Cardiac fibroblast (primary cell): ENCODE measurements at regions not wholly inside any gene's neighbourhood (a gene's known extent, or its start where the extent isn't known, plus 50 kb on each side); places are given as distances from the start of the nearest gene placed in this dataset.

Source experiments
- DNase-seq, 2 donors: peaks; one replicate each; pipeline versions ENCODE4 v3.0.0 to v3.0.0-alpha.2; 2010; ENCODE audit warnings: low read depth in 2 of 2
- H3K4me3 ChIP-seq, 2 donors: replicated peaks in 1 of 2; 1 replicate in 1 of 2; 2 replicates in 1 of 2; pipeline ENCODE4 v1.5.1; 2011; ENCODE audit warnings: low read depth in 2 of 2, low read length in 2 of 2, mild to moderate bottlenecking in 2 of 2, moderate library complexity in 1 of 2
- CTCF ChIP-seq: IDR thresholded peaks from one replicate; pipeline ENCODE4 v1.5.1; 2011; ENCODE audit warnings: low read depth, mild to moderate bottlenecking, low read length, inconsistent platforms

- DNase-seq = peak in 1 of 2 donors; percentile 55
- H3K4me3 ChIP-seq = no peak overlapping the region
- no peak for TF ChIP-seq CTCF
Measured at GRCh38 chr20:53891306-53891894, 179.0 kb downstream of the BCAS1 start.

- no peak for TF ChIP-seq CTCF
- no peak overlapping the region for H3K4me3 ChIP-seq
- peak in 1 of 2 donors; percentile 45 for DNase-seq
Measured at GRCh38 chr20:53890443-53891305, 179.7 kb downstream of the BCAS1 start.

GRCh38 chr20:53889411-53890148 lies 180.8 kb downstream of the BCAS1 start:
- no peak for DNase-seq
- no peak for TF ChIP-seq CTCF
- H3K4me3 ChIP-seq = no peak overlapping the region

GRCh38 chr20:53888951-53889350 lies 181.4 kb downstream of the BCAS1 start:
- no peak for DNase-seq
- no peak overlapping the region for H3K4me3 ChIP-seq
- no peak for TF ChIP-seq CTCF

- no peak for DNase-seq
- H3K4me3 ChIP-seq = no peak overlapping the region
- no peak for TF ChIP-seq CTCF
Measured at GRCh38 chr20:53888510-53888909, 181.9 kb downstream of the BCAS1 start.

- DNase-seq = no peak
- no peak for TF ChIP-seq CTCF
- H3K4me3 ChIP-seq = no peak overlapping the region
Measured at GRCh38 chr20:53887973-53888372, 182.4 kb downstream of the BCAS1 start.
